Fibroblast of mammary gland (primary cell): ENCODE measurements at regions not wholly inside any gene's neighbourhood (a gene's known extent, or its start where the extent isn't known, plus 50 kb on each side); places are given as distances from the start of the nearest gene placed in this dataset.
"Not testable (repeated sequence)": the region's sequence is repeated elsewhere in the genome, so short reads cannot be mapped to it uniquely, and the experiment has no call there.

ENCODE experiments used
- DNase-seq: peaks from one replicate; pipeline ENCODE4 v3.0.0-alpha.2; 2010; ENCODE audit warnings: low read depth
- H3K4me3 ChIP-seq: 2 replicates; pipeline ENCODE4 v1.5.1; 2011; ENCODE audit warnings: low read depth, mild to moderate bottlenecking, low read length, moderate library complexity; ENCODE audit not compliant: control insufficient read depth
- CTCF ChIP-seq: conservative IDR thresholded peaks from 2 replicates; pipeline ENCODE4 v1.5.1; 2011; ENCODE audit warnings: low read depth, low read length, inconsistent platforms; ENCODE audit not compliant: control insufficient read depth, insufficient read depth

- H3K4me3 ChIP-seq, result no peak overlapping the region
- DNase-seq, result no peak
- no peak for TF ChIP-seq CTCF
These were observed 82.3 kb downstream of the MAGEE1 start for GRCh38 chrX:76509775-76510174.

- TF ChIP-seq CTCF, result no peak
- no peak for DNase-seq
- H3K4me3 ChIP-seq, result no peak overlapping the region
These were observed 90.0 kb downstream of the MAGEE1 start for GRCh38 chrX:76517544-76517943.

GRCh38 chrX:76520273-76521054 lies 93.0 kb downstream of the MAGEE1 start:
- DNase-seq, result no peak
- TF ChIP-seq CTCF, result no peak
- H3K4me3 ChIP-seq, result no peak overlapping the region

GRCh38 chrX:76535675-76536074 lies 108.2 kb downstream of the MAGEE1 start:
- H3K4me3 ChIP-seq, DNase-seq: not testable (repeated sequence)

- no peak for DNase-seq
- no peak overlapping the region for H3K4me3 ChIP-seq
- TF ChIP-seq CTCF, result no peak
These were observed 111.3 kb downstream of the MAGEE1 start for GRCh38 chrX:76538860-76539259.

GRCh38 chrX:76543381-76543780 lies 115.9 kb downstream of the MAGEE1 start:
- not testable (repeated sequence) for DNase-seq

GRCh38 chrX:76550016-76550415 lies 122.5 kb downstream of the MAGEE1 start:
- DNase-seq, result no peak
- H3K4me3 ChIP-seq, result no peak overlapping the region
- no peak for TF ChIP-seq CTCF

More at GRCh38 chrX:76543381-76543780, 115.9 kb downstream of the MAGEE1 start:
- H3K4me3 ChIP-seq, result not testable (repeated sequence)

GRCh38 chrX:76555269-76555668 lies 127.8 kb downstream of the MAGEE1 start:
- no peak for TF ChIP-seq CTCF
- no peak overlapping the region for H3K4me3 ChIP-seq
- DNase-seq, result no peak
